Loucy (cell line): ENCODE measurements at regions not wholly inside any gene's neighbourhood (a gene's known extent, or its start where the extent isn't known, plus 50 kb on each side); places are given as distances from the start of the nearest gene placed in this dataset.

Experiments used
- H2AFZ ChIP-seq: fragments of 200-600 bp; sonication (generic); 2 replicates; pipeline ENCODE4 v1.6.0; 2016; ENCODE audit warnings: antibody characterized with exemption, mild to moderate bottlenecking, low read length, moderate library complexity
- H3F3A ChIP-seq: fragments of 200-600 bp; 2 replicates; pipeline ENCODE4 v1.6.0; 2016; ENCODE audit warnings: antibody characterized with exemption, low read depth, mild to moderate bottlenecking
- H3K27me3 ChIP-seq: fragments of 200-600 bp; sonication (generic); 2 replicates; pipeline ENCODE4 v1.6.1; 2014; ENCODE audit warnings: low read length, mild to moderate bottlenecking; ENCODE audit not compliant: insufficient read depth, poor library complexity, severe bottlenecking
- H3K36me3 ChIP-seq: fragments of 200-600 bp; sonication (generic); 2 replicates; pipeline ENCODE4 v1.6.1; 2016; ENCODE audit warnings: low read length; ENCODE audit not compliant: insufficient read depth
- H3K4me1 ChIP-seq: fragments of 200-600 bp; sonication (generic); 2 replicates; pipeline ENCODE4 v1.5.1; 2014; ENCODE audit warnings: low read length, mild to moderate bottlenecking; ENCODE audit not compliant: insufficient read depth, poor library complexity, severe bottlenecking
- H3K4me2 ChIP-seq: fragments of 200-600 bp; sonication (generic); 2 replicates; pipeline ENCODE4 v1.6.0; 2014; ENCODE audit warnings: antibody characterized with exemption, low read length, low read depth, mild to moderate bottlenecking; ENCODE audit not compliant: poor library complexity, severe bottlenecking
- H3K4me3 ChIP-seq: fragments of 200-600 bp; sonication (generic); 2 replicates; pipeline ENCODE4 v1.5.1; 2014; ENCODE audit warnings: low read length, mild to moderate bottlenecking, mixed read lengths; ENCODE audit not compliant: poor library complexity, severe bottlenecking
- H3K79me2 ChIP-seq: fragments of 200-600 bp; sonication (generic); 2 replicates; pipeline ENCODE4 v1.6.1; 2014; ENCODE audit warnings: low read length; ENCODE audit not compliant: insufficient read depth
- H3K9ac ChIP-seq: fragments of 200-600 bp; sonication (generic); 2 replicates; pipeline ENCODE4 v1.6.0; 2014; ENCODE audit warnings: mild to moderate bottlenecking, low read depth, low read length, moderate library complexity; ENCODE audit not compliant: poor library complexity, severe bottlenecking
- H3K9me2 ChIP-seq: fragments of 200-600 bp; sonication (generic); replicated peaks from 2 replicates; pipeline ENCODE4 v1.6.1; 2016; ENCODE audit warnings: low read depth, low read length, mixed read lengths
- H3K9me3 ChIP-seq: fragments of 200-600 bp; sonication (generic); 2 replicates; pipeline ENCODE4 v1.6.1; 2014; ENCODE audit warnings: mild to moderate bottlenecking, antibody characterized with exemption, low read length, low read depth; ENCODE audit not compliant: insufficient read depth
- H4K20me1 ChIP-seq: fragments of 200-600 bp; sonication (generic); 2 replicates; pipeline ENCODE4 v1.6.0; 2014; ENCODE audit warnings: antibody characterized with exemption, low read length, mild to moderate bottlenecking; ENCODE audit not compliant: insufficient read depth, poor library complexity, severe bottlenecking
- EZH2phosphoT487 ChIP-seq: fragments of 200-600 bp; IDR thresholded peaks from 2 replicates; pipeline ENCODE4 v1.6.1; 2018; ENCODE audit warnings: antibody characterized with exemption, mild to moderate bottlenecking, moderate library complexity, borderline replicate concordance
- TF ChIP-seq, protein P1 (sequence below): fragments of 200-600 bp; sonication (generic); conservative IDR thresholded peaks from 2 replicates; pipeline ENCODE4 v1.5.1; 2014; ENCODE audit warnings: mild to moderate bottlenecking, antibody characterized with exemption, low read length

DNA sequence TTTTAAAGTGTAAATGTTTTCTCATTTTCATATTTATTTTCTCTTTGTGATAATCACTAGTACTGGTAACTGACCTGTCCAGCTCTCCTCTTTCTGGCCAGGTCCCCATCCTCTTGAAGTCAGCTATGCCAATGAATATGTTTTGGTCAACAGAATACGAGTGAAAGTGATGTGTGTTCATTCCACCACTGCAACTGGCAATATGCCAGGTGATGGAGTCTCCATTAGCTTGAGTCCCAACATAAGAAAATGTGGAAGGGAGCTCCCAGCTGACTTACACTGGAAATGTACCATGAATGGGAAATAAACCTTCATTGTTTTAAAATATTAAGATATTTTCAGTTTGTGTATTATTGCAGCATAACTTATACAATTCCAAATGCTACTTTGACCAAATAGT is 75.8 kb downstream of the CCDC34 start:
- H4K20me1 ChIP-seq: no peaks in the 10 kb centered on the region
- no peak overlapping the region for H3K4me3 ChIP-seq
- H3K79me2 ChIP-seq: no peaks in the 10 kb centered on the region
- H3K27me3 ChIP-seq: no peaks in the 10 kb centered on the region
- peaks cover 7% of the 10 kb centered on the region; the same call in 1 of the 2 replicates for H3K9me3 ChIP-seq
- TF ChIP-seq EZH2phosphoT487: no peak
- TF ChIP-seq, protein P1, sequence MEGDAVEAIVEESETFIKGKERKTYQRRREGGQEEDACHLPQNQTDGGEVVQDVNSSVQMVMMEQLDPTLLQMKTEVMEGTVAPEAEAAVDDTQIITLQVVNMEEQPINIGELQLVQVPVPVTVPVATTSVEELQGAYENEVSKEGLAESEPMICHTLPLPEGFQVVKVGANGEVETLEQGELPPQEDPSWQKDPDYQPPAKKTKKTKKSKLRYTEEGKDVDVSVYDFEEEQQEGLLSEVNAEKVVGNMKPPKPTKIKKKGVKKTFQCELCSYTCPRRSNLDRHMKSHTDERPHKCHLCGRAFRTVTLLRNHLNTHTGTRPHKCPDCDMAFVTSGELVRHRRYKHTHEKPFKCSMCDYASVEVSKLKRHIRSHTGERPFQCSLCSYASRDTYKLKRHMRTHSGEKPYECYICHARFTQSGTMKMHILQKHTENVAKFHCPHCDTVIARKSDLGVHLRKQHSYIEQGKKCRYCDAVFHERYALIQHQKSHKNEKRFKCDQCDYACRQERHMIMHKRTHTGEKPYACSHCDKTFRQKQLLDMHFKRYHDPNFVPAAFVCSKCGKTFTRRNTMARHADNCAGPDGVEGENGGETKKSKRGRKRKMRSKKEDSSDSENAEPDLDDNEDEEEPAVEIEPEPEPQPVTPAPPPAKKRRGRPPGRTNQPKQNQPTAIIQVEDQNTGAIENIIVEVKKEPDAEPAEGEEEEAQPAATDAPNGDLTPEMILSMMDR: no peak
- no peaks in the 10 kb centered on the region for H3K9me2 ChIP-seq
- H3K4me1 ChIP-seq: no peaks in the 10 kb centered on the region
- H3K4me2 ChIP-seq: no peak overlapping the region
- H3K9ac ChIP-seq: no peak overlapping the region
- no peaks in the 10 kb centered on the region for H3F3A ChIP-seq
- no peaks in the 10 kb centered on the region for H3K36me3 ChIP-seq
- H2AFZ ChIP-seq: no peak overlapping the region

DNA sequence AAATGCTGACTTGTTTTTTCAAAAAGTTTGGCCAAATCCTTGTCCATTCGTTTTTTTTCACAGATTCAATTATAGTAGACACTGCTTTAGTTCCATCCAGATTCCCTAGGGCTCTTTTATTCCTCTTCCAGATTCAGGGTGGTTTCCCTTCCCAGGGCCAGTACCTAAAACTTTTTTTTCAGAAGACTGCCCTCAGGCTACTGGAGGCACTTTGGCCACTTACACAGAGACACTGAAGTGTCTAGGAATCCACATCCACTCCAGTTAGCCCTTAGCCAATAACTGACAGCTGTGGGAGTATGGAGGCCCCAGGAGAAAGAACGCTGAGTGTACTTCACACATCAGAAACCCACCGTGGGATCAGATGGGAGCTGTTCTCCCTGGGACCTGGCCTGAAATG is 77.3 kb downstream of the CCDC34 start:
- TF ChIP-seq EZH2phosphoT487: no peak
- TF ChIP-seq, protein P1: no peak
- H3F3A ChIP-seq: no peaks in the 10 kb centered on the region
- H3K9me2 ChIP-seq: no peaks in the 10 kb centered on the region
- H3K79me2 ChIP-seq: no peaks in the 10 kb centered on the region
- H3K27me3 ChIP-seq: no peaks in the 10 kb centered on the region
- no peaks in the 10 kb centered on the region for H3K9me3 ChIP-seq
- no peaks in the 10 kb centered on the region for H3K36me3 ChIP-seq
- H3K4me2 ChIP-seq: no peak overlapping the region
- no peak overlapping the region for H3K9ac ChIP-seq
- H3K4me1 ChIP-seq: no peaks in the 10 kb centered on the region
- H2AFZ ChIP-seq: no peak overlapping the region
- H4K20me1 ChIP-seq: no peaks in the 10 kb centered on the region
- no peak overlapping the region for H3K4me3 ChIP-seq

DNA sequence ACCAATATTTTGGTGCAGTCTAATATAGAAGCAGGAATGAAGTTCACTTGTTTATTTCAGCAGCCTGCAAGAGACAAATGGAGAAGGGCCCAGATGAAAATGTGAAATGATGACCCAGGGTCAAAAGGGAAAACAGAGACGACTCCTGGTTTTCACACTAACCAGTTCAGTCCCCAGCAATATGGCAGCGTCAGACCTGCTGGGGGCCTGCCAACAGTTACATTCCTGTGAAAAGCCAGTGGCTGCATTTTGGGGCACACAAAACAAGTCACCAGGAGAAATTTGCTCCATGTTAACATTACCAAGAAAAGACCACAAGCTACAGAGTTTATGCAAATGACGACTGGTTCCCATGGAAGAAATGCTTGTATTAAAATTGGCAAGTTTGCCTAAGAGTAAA is 80.2 kb downstream of the CCDC34 start:
- Histone ChIP-seq H3K9me3 (no peaks in the 10 kb centered on the region), H3F3A (no peaks in the 10 kb centered on the region), H3K4me3 (no peak overlapping the region), H4K20me1 (no peaks in the 10 kb centered on the region), H3K4me1 (no peaks in the 10 kb centered on the region), H2AFZ (no peak overlapping the region), H3K4me2 (no peak overlapping the region), H3K36me3 (no peaks in the 10 kb centered on the region), H3K9me2 (no peaks in the 10 kb centered on the region), H3K27me3 (no peaks in the 10 kb centered on the region), H3K79me2 (no peaks in the 10 kb centered on the region), H3K9ac (no peak overlapping the region)
- TF ChIP-seq EZH2phosphoT487: no peak
- TF ChIP-seq, protein P1: no peak
